ENCODE measurements at regions not wholly inside any gene's neighbourhood (a gene's known extent, or its start where the extent isn't known, plus 50 kb on each side); places are given as distances from the start of the nearest gene placed in this dataset.

DNA sequence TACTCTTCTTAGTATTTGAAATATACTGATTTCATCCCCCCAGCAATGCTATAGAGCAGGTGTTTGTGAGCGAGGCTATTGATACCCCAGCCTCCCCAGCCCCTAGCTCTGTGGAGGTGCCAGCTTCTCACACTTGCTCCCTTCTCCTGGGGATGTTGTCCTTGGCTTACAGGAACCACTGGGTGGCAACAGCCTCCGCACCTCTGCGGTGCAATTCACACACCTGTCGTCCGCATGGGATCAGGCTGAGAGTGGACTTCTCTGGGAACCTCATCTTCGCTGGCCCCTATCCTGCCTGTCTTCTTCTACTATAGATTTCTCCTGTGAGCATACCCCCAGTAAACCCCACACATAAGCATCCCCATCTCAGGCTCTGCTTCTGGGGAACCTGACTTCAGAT lies 103.9 kb upstream of the SLC6A11 start:
- Histone ChIP-seq H3K9me3 (ENCODE audit: control insufficient read depth, low read length) (no peaks in the 10 kb centered on the region), H3K27me3 (ENCODE audit: control insufficient read depth, insufficient read depth, low read length, poor library complexity, severe bottlenecking) (peaks cover 50% of the 10 kb centered on the region), H3K4me1 (ENCODE audit: control insufficient read depth, insufficient read depth, low read length) (no peaks in the 10 kb centered on the region), H3K9ac (ENCODE audit: extremely low read depth, low read length, poor library complexity, severe bottlenecking) (no peak overlapping the region), H3K27ac (ENCODE audit: low read depth, low read length) (no peak overlapping the region), H3K36me3 (ENCODE audit: control insufficient read depth, insufficient read depth, low read length) (no peaks in the 10 kb centered on the region), H3K4me3 (ENCODE audit: low read length) (no peak overlapping the region)
- H3K27ac Mint-ChIP-seq, result no peak overlapping the region
- 79% methylated on average over 5 to 6 of the region's 6 CpGs for WGBS, 2 experiments (ENCODE audit: insufficient coverage in 1 of 2, insufficient read length in 1 of 2)
- H3K9me3 Mint-ChIP-seq, result peaks cover 7% of the 10 kb centered on the region
- H3K4me3 Mint-ChIP-seq, result no peak overlapping the region
- peak; percentile 38 for DNase-seq
- TF ChIP-seq, protein P1, sequence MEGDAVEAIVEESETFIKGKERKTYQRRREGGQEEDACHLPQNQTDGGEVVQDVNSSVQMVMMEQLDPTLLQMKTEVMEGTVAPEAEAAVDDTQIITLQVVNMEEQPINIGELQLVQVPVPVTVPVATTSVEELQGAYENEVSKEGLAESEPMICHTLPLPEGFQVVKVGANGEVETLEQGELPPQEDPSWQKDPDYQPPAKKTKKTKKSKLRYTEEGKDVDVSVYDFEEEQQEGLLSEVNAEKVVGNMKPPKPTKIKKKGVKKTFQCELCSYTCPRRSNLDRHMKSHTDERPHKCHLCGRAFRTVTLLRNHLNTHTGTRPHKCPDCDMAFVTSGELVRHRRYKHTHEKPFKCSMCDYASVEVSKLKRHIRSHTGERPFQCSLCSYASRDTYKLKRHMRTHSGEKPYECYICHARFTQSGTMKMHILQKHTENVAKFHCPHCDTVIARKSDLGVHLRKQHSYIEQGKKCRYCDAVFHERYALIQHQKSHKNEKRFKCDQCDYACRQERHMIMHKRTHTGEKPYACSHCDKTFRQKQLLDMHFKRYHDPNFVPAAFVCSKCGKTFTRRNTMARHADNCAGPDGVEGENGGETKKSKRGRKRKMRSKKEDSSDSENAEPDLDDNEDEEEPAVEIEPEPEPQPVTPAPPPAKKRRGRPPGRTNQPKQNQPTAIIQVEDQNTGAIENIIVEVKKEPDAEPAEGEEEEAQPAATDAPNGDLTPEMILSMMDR (conservative IDR thresholded peaks at IDR 0.05), result peak; percentile 39
- H3K4me1 Mint-ChIP-seq, result peaks cover 2% of the 10 kb centered on the region
- H3K36me3 Mint-ChIP-seq (ENCODE audit: low read depth), result no peaks in the 10 kb centered on the region
- peaks cover 60% of the 10 kb centered on the region for H3K27me3 Mint-ChIP-seq (ENCODE audit: insufficient read depth)

DNA sequence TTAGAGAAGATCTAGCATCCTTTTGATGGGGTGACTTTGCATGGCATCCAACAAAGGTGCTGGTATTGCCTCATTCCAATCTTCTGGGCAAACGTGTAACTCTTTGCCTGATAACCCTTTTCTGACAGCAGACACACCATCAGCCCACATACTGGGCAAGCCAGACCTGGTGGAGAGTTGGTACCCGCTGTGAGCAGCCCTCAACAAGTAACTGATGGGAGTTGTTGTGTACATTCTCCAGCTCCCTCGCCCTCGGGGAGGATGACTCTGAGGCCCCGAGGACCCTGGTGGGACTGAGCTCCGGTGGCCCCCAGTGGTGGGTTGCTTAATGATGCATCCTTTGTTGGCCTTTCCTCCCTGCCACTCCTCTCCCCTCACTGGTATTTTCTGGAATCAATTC lies 102.4 kb upstream of the SLC6A11 start:
- Mint-ChIP-seq H3K27ac (no peak overlapping the region), H3K4me1 (no peaks in the 10 kb centered on the region), H3K4me3 (no peak overlapping the region), H3K36me3 (ENCODE audit: low read depth) (no peaks in the 10 kb centered on the region), H3K9me3 (peaks cover 7% of the 10 kb centered on the region), H3K27me3 (ENCODE audit: insufficient read depth) (peaks cover 50% of the 10 kb centered on the region)
- H3K36me3 ChIP-seq (ENCODE audit: control insufficient read depth, insufficient read depth, low read length), result no peaks in the 10 kb centered on the region
- WGBS, 2 experiments (ENCODE audit: insufficient coverage in 1 of 2, insufficient read length in 1 of 2), result 68 to 95% methylated on average over 3 to 6 of the region's 6 CpGs
- no peaks in the 10 kb centered on the region for H3K9me3 ChIP-seq (ENCODE audit: control insufficient read depth, low read length)
- no peaks in the 10 kb centered on the region for H3K4me1 ChIP-seq (ENCODE audit: control insufficient read depth, insufficient read depth, low read length)
- no peak overlapping the region for H3K4me3 ChIP-seq (ENCODE audit: low read length)
- H3K27me3 ChIP-seq (ENCODE audit: control insufficient read depth, insufficient read depth, low read length, poor library complexity, severe bottlenecking), result peaks cover 39% of the 10 kb centered on the region
- no peak overlapping the region for H3K27ac ChIP-seq (ENCODE audit: low read depth, low read length)
- peak; percentile 20 for DNase-seq
- TF ChIP-seq, protein P1 (conservative IDR thresholded peaks at IDR 0.05), result no peak
- H3K9ac ChIP-seq (ENCODE audit: extremely low read depth, low read length, poor library complexity, severe bottlenecking), result no peak overlapping the region

DNA sequence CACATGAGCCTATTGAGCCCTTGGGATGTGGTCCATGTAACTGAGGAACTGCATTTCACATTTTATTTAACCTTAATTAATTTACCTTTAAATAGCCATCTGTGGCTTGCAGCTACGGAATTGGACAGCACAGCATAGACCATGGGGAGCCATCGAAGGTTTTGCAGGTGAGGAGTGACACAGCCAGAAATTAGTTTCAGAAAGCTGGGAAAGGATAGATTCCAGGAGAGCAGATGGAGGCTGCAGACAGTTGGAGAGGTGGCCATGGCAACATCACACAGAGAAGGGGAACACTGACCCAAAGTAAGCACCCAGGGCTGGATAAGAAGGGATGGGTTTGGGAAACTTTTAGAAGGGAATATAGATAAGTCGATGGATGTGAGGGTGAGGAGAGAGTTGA lies 100.1 kb upstream of the SLC6A11 start:
- TF ChIP-seq, protein P1 (conservative IDR thresholded peaks at IDR 0.05), result no peak
- Histone ChIP-seq H3K4me3 (ENCODE audit: low read length) (no peak overlapping the region), H3K9me3 (ENCODE audit: control insufficient read depth, low read length) (no peaks in the 10 kb centered on the region), H3K36me3 (ENCODE audit: control insufficient read depth, insufficient read depth, low read length) (no peaks in the 10 kb centered on the region), H3K9ac (ENCODE audit: extremely low read depth, low read length, poor library complexity, severe bottlenecking) (no peak overlapping the region), H3K27ac (ENCODE audit: low read depth, low read length) (no peak overlapping the region), H3K27me3 (ENCODE audit: control insufficient read depth, insufficient read depth, low read length, poor library complexity, severe bottlenecking) (peaks cover 17% of the 10 kb centered on the region), H3K4me1 (ENCODE audit: control insufficient read depth, insufficient read depth, low read length) (no peaks in the 10 kb centered on the region)
- peaks cover 28% of the 10 kb centered on the region for H3K27me3 Mint-ChIP-seq (ENCODE audit: insufficient read depth)
- H3K9me3 Mint-ChIP-seq, result peaks cover 7% of the 10 kb centered on the region
- DNase-seq, result peak; percentile 3
- no peak overlapping the region for H3K27ac Mint-ChIP-seq
- WGBS, 2 experiments (ENCODE audit: insufficient coverage in 1 of 2, insufficient read length in 1 of 2), result 94 to 100% methylated on average over 1 to 3 of the region's 3 CpGs
- H3K4me3 Mint-ChIP-seq, result no peak overlapping the region
- no peaks in the 10 kb centered on the region for H3K4me1 Mint-ChIP-seq
- H3K36me3 Mint-ChIP-seq (ENCODE audit: low read depth), result no peaks in the 10 kb centered on the region
